ENCODE measurements at regions not wholly inside any gene's neighbourhood (a gene's known extent, or its start where the extent isn't known, plus 50 kb on each side); places are given as distances from the start of the nearest gene placed in this dataset.

GRCh38 chr1:243921111-243921510, 71.1 kb upstream of the AKT3 start:
- Histone ChIP-seq H4K20me1 (ENCODE audit: insufficient read depth, low read length) (no peaks in the 10 kb centered on the region), H3K9me2 (replicated peaks; ENCODE audit: insufficient read depth, low read length) (no peaks in the 10 kb centered on the region), H2AFZ (ENCODE audit: low read length) (no peak overlapping the region), H3K9me3 (replicated peaks; ENCODE audit: insufficient read depth, low read length) (no peaks in the 10 kb centered on the region), H3K36me3 (replicated peaks; ENCODE audit: insufficient read depth, low read length) (no peaks in the 10 kb centered on the region), H3K27ac (ENCODE audit: low read length) (no peak overlapping the region), H3K4me3 (ENCODE audit: low read length) (no peak overlapping the region), H3F3A (ENCODE audit: insufficient read depth, low read length) (no peaks in the 10 kb centered on the region), H3K27me3 (replicated peaks; ENCODE audit: insufficient read depth, low read length) (no peaks in the 10 kb centered on the region), H3K79me2 (ENCODE audit: low read length) (no peaks in the 10 kb centered on the region), H3K4me1 (ENCODE audit: low read length) (no peaks in the 10 kb centered on the region), H3K4me2 (ENCODE audit: low read depth, low read length) (no peak overlapping the region), H3K9ac (ENCODE audit: low read length) (no peak overlapping the region)
- DNase-seq: no peak
- TF ChIP-seq EZH2phosphoT487 (IDR thresholded peaks at IDR 0.05; ENCODE audit: low read length): no peak
- TF ChIP-seq CTCF (IDR thresholded peaks at IDR 0.05; ENCODE audit: low read length): no peak
- TF ChIP-seq EZH2 (optimal IDR thresholded peaks at IDR 0.05; ENCODE audit: low read depth, low read length): no peak

- peak overlapping the region; percentile 74 for H2AFZ ChIP-seq (ENCODE audit: low read length)
- peak overlapping the region; percentile 87 for H3K4me2 ChIP-seq (ENCODE audit: low read depth, low read length)
- H3K9me2 ChIP-seq (replicated peaks; ENCODE audit: insufficient read depth, low read length): no peaks in the 10 kb centered on the region
- no peaks in the 10 kb centered on the region for H4K20me1 ChIP-seq (ENCODE audit: insufficient read depth, low read length)
- DNase-seq: peak; percentile 24
- H3K79me2 ChIP-seq (ENCODE audit: low read length): no peaks in the 10 kb centered on the region
- no peaks in the 10 kb centered on the region for H3K27me3 ChIP-seq (replicated peaks; ENCODE audit: insufficient read depth, low read length)
- H3K27ac ChIP-seq (ENCODE audit: low read length): no peak overlapping the region
- H3K9me3 ChIP-seq (replicated peaks; ENCODE audit: insufficient read depth, low read length): no peaks in the 10 kb centered on the region
- no peaks in the 10 kb centered on the region for H3F3A ChIP-seq (ENCODE audit: insufficient read depth, low read length)
- H3K9ac ChIP-seq (ENCODE audit: low read length): peak overlapping the region; percentile 21; the same call in 1 of the 2 replicates
- H3K4me3 ChIP-seq (ENCODE audit: low read length): peak overlapping the region; percentile 58
- no peaks in the 10 kb centered on the region for H3K4me1 ChIP-seq (ENCODE audit: low read length)
- no peak for TF ChIP-seq CTCF (IDR thresholded peaks at IDR 0.05; ENCODE audit: low read length)
- TF ChIP-seq EZH2 (optimal IDR thresholded peaks at IDR 0.05; ENCODE audit: low read depth, low read length): no peak
- no peak for TF ChIP-seq EZH2phosphoT487 (IDR thresholded peaks at IDR 0.05; ENCODE audit: low read length)
- no peaks in the 10 kb centered on the region for H3K36me3 ChIP-seq (replicated peaks; ENCODE audit: insufficient read depth, low read length)
Measured at GRCh38 chr1:243917863-243918565, 68.0 kb upstream of the AKT3 start.

GRCh38 chr1:243917177-243917862, 67.3 kb upstream of the AKT3 start:
- DNase-seq: no peak
- Histone ChIP-seq H3K27me3 (replicated peaks; ENCODE audit: insufficient read depth, low read length) (no peaks in the 10 kb centered on the region), H3K4me1 (ENCODE audit: low read length) (no peaks in the 10 kb centered on the region), H3K4me3 (ENCODE audit: low read length) (peak overlapping the region; percentile 58), H3K36me3 (replicated peaks; ENCODE audit: insufficient read depth, low read length) (no peaks in the 10 kb centered on the region), H3K9ac (ENCODE audit: low read length) (peak overlapping the region; percentile 21; the same call in 1 of the 2 replicates), H3K27ac (ENCODE audit: low read length) (no peak overlapping the region), H3F3A (ENCODE audit: insufficient read depth, low read length) (no peaks in the 10 kb centered on the region), H3K79me2 (ENCODE audit: low read length) (no peaks in the 10 kb centered on the region), H4K20me1 (ENCODE audit: insufficient read depth, low read length) (no peaks in the 10 kb centered on the region), H3K4me2 (ENCODE audit: low read depth, low read length) (peak overlapping the region; percentile 87), H3K9me3 (replicated peaks; ENCODE audit: insufficient read depth, low read length) (no peaks in the 10 kb centered on the region), H3K9me2 (replicated peaks; ENCODE audit: insufficient read depth, low read length) (no peaks in the 10 kb centered on the region), H2AFZ (ENCODE audit: low read length) (peak overlapping the region; percentile 74)
- TF ChIP-seq EZH2 (optimal IDR thresholded peaks at IDR 0.05; ENCODE audit: low read depth, low read length) (no peak), EZH2phosphoT487 (IDR thresholded peaks at IDR 0.05; ENCODE audit: low read length) (no peak), CTCF (IDR thresholded peaks at IDR 0.05; ENCODE audit: low read length) (no peak)

Measured in MM.1S (cell line).